GM12864 (cell line): ENCODE measurements at regions not wholly inside any gene's neighbourhood (a gene's known extent, or its start where the extent isn't known, plus 50 kb on each side); places are given as distances from the start of the nearest gene placed in this dataset.

Source experiments
- DNase-seq: peaks from one replicate; pipeline ENCODE4 v3.0.0-alpha.2; 2011; ENCODE audit warnings: low read depth
- H3K4me3 ChIP-seq: 2 replicates; pipeline ENCODE4 v1.5.1; 2011; ENCODE audit warnings: mild to moderate bottlenecking, low read depth, low read length, control low read depth
- TF ChIP-seq, protein P1 (sequence below): IDR thresholded peaks from 2 replicates; pipeline ENCODE4 v1.5.1; 2011; ENCODE audit warnings: low read depth, mild to moderate bottlenecking, moderate library complexity, low read length, control low read depth, inconsistent platforms; ENCODE audit errors: missing control alignments

- DNase-seq, result no peak
- TF ChIP-seq, protein P1, sequence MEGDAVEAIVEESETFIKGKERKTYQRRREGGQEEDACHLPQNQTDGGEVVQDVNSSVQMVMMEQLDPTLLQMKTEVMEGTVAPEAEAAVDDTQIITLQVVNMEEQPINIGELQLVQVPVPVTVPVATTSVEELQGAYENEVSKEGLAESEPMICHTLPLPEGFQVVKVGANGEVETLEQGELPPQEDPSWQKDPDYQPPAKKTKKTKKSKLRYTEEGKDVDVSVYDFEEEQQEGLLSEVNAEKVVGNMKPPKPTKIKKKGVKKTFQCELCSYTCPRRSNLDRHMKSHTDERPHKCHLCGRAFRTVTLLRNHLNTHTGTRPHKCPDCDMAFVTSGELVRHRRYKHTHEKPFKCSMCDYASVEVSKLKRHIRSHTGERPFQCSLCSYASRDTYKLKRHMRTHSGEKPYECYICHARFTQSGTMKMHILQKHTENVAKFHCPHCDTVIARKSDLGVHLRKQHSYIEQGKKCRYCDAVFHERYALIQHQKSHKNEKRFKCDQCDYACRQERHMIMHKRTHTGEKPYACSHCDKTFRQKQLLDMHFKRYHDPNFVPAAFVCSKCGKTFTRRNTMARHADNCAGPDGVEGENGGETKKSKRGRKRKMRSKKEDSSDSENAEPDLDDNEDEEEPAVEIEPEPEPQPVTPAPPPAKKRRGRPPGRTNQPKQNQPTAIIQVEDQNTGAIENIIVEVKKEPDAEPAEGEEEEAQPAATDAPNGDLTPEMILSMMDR, result no peak
- no peak overlapping the region for H3K4me3 ChIP-seq
These were observed 236.5 kb downstream of the NDUFA10 start for GRCh38 chr2:239788576-239789098.

DNA sequence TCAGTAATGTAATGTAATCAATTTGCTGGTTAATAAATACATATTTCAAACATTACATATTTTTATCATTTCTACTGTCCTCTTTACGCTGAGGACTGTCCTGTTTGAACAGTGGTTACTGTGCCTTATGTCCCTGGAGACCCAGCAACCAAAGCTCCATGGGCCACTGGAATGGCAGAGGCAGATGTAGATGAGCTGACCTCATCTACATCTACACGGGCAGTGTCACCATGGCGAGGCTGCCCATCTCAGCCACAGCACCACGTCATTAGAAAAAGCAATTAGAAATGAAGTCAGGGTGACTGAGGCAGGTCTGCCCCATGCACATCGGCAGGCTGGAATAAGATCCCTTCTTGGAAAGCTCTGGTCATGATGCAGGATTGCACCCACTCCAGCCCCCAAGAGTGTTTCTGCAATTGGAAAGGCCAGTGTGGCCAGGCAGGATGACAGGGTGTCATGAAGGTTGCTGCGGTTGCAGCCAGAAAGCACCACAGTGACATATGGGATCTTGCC is 237.5 kb downstream of the NDUFA10 start:
- TF ChIP-seq, protein P1, result no peak
- no peak for DNase-seq
- no peak overlapping the region for H3K4me3 ChIP-seq

DNA sequence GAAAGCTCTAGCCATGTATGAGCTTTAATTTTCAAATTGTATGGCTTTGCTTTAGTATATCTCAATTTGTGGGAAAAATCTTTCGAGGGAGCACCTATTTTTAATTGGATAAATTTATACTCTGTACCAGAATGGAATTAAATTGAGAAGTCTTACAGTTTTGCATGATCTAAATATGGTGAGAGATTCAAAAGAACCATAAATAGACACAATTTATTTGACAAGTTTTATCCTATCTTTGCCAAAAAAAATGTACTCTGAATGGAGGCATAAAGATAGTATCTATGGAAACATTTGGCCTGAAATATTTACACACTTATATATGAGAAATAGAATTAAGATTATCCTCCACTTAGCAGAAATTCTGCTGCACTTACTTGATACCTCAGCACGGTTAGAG is 238.4 kb downstream of the NDUFA10 start:
- TF ChIP-seq, protein P1, result no peak
- DNase-seq, result no peak
- no peak overlapping the region for H3K4me3 ChIP-seq

GRCh38 chr2:239781454-239781853 is 243.7 kb downstream of the NDUFA10 start:
- DNase-seq, result no peak
- TF ChIP-seq, protein P1, result no peak
- H3K4me3 ChIP-seq, result no peak overlapping the region

DNA sequence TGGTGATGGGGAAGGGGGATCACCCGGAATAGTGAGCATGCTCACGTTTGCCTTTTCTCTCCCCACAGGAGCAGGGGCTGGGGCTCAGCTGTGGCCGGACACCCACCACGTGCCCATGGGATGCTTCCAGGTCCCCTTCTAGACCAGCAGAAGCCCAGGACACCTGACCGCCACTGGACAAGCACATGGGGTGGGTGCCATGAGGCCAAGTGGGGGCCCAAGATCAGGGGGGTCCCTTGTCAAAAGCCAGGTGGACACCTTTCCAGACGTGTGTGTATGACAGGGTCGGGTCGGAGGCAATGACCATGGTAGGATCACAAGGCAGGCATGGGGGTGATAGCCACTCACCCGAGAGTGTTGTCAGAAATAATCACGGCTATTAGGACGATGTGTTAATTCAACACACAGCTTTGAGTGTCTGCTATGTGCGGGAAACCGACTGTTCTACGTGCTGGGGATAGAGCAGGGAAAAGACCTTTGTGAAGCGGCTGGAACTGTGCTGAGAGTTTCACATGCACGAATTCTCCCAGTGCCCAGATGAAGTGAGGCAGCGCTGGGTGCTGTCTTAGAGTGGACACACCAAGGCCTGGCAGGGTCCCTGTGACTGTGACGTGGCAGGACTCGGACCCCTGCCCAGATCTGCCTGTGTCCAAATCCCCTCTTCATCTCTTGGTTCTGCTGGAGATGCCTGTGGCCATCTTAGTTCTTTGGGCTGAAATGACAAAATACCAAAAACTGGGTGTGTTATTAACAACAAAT is 244.7 kb downstream of the NDUFA10 start:
- no peak for DNase-seq
- TF ChIP-seq, protein P1, result no peak
- H3K4me3 ChIP-seq, result no peak overlapping the region

DNA sequence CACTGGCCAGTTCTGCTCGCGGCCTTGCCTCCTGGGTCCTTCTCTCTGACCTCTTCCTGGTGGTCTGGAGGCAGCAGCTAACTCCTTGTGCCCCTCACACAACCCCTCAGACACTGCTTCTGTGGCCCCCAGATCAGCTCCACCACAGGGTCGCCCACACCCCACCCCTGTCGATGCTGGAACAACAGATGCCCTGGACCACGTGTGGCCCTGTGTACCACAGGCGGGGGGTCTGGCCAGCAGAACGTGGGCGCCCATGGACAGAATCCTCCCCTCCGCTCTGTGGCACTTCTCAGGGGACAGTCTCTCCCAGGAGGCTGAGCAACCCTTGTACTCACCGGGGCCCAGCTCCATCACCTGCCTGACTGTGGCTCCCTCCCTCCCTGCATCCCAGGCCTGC is 245.6 kb downstream of the NDUFA10 start:
- H3K4me3 ChIP-seq, result no peak overlapping the region
- TF ChIP-seq, protein P1, result no peak
- DNase-seq, result no peak
